Prostate gland (tissue), 2 donors: ENCODE measurements at regions not wholly inside any gene's neighbourhood (a gene's known extent, or its start where the extent isn't known, plus 50 kb on each side); places are given as distances from the start of the nearest gene placed in this dataset.

Experiments used
- DNase-seq: peaks from one replicate; pipeline ENCODE4 v3.0.0-alpha.2; 2019; ENCODE audit warnings: low spot score
- H3K27ac ChIP-seq, 2 donors: fragments of 200-600 bp; sonication (generic); 2 replicates each; pipeline ENCODE4 v1.5.1; 2017 to 2019
- H3K27me3 ChIP-seq: fragments of 200-600 bp; sonication (generic); replicated peaks from 2 replicates; pipeline ENCODE4 v1.5.1; 2019; ENCODE audit not compliant: insufficient read depth
- H3K36me3 ChIP-seq, 2 donors: fragments of 200-600 bp; sonication (generic); 1 replicate in 1 of 2; 2 replicates in 1 of 2; pipeline versions ENCODE4 v1.5.1 to v1.8.1; 2017 to 2019
- H3K4me1 ChIP-seq: fragments of 200-600 bp; sonication (generic); replicated peaks from 2 replicates; pipeline ENCODE4 v1.5.1; 2019
- H3K4me3 ChIP-seq, 2 donors: fragments of 200-600 bp; sonication (generic); 2 replicates each; pipeline ENCODE4 v1.5.1; 2017 to 2019
- H3K9me3 ChIP-seq: fragments of 200-600 bp; sonication (generic); 2 replicates; pipeline ENCODE4 v1.5.1; 2017
- CTCF ChIP-seq, 4 experiments: fragments of 200-600 bp in 2 of 4; fragments of 450-650 bp in 2 of 4; sonication (generic) in 2 of 4; IDR thresholded peaks; 1 replicate in 3 of 4; 2 replicates in 1 of 4; pipeline ENCODE4 v1.5.1; 2016 to 2019; ENCODE audit warnings: antibody characterized with exemption in 4 of 4, mild to moderate bottlenecking in 2 of 4, moderate library complexity in 2 of 4
- POLR2A ChIP-seq: fragments of 450-650 bp; IDR thresholded peaks from one replicate; pipeline ENCODE4 v1.6.1; 2016; ENCODE audit warnings: antibody characterized with exemption, mild to moderate bottlenecking
- POLR2AphosphoS5 ChIP-seq: sonication (generic); formaldehyde crosslinking; IDR thresholded peaks from one replicate; pipeline ENCODE4 v1.6.1; 2017; ENCODE audit warnings: antibody characterized with exemption
- WGBS: methylation state at CpG from one replicate; pipeline ENCODE4 v1.1.5; 2018; 5-methylcytosine and 5-hydroxymethylcytosine counted together
- intact Hi-C: fragments of 100-400 bp; cut with DNase I; formaldehyde crosslinking; loops from one replicate; pipeline ENCODE4 v1.14.2; 2022

GRCh38 chr16:65500919-65501318, 379.1 kb upstream of the CDH11 start:
- H3K9me3 ChIP-seq: no peaks in the 10 kb centered on the region
- no peaks in the 10 kb centered on the region for H3K27me3 ChIP-seq
- intact Hi-C loops: no loop called here

GRCh38 chr16:65500007-65500406, 378.1 kb upstream of the CDH11 start:
- Histone ChIP-seq H3K27me3 (no peaks in the 10 kb centered on the region), H3K4me1 (no peaks in the 10 kb centered on the region), H3K9me3 (no peaks in the 10 kb centered on the region), H3K36me3 (no peaks in the 10 kb centered on the region), H3K4me3 (no peak overlapping the region), H3K27ac (no peak overlapping the region)
- TF ChIP-seq CTCF (IDR thresholded peaks at IDR 0.05) (no peak), POLR2A (no peak)
- 75% methylated on average over 2 of the region's 2 CpGs for WGBS
- no peak for DNase-seq
- intact Hi-C loops: no loop called here

More at GRCh38 chr16:65500919-65501318, 379.1 kb upstream of the CDH11 start:
- Histone ChIP-seq H3K4me3 (no peak overlapping the region), H3K27ac (no peak overlapping the region), H3K4me1 (no peaks in the 10 kb centered on the region), H3K36me3 (no peaks in the 10 kb centered on the region)
- TF ChIP-seq POLR2AphosphoS5 (no peak), CTCF (IDR thresholded peaks at IDR 0.05) (no peak), POLR2A (no peak)
- no peak for DNase-seq
- 96% methylated on average over 1 of the region's 1 CpG for whole genome bisulfite sequencing

- no peak for TF ChIP-seq POLR2A
- no peak for TF ChIP-seq POLR2AphosphoS5
- no peak for TF ChIP-seq CTCF (IDR thresholded peaks at IDR 0.05)
- H3K4me1 ChIP-seq: no peaks in the 10 kb centered on the region
- no peaks in the 10 kb centered on the region for H3K27me3 ChIP-seq
- no peak overlapping the region for H3K27ac ChIP-seq
- no peak overlapping the region for H3K4me3 ChIP-seq
- WGBS: 94% methylated on average over 1 of the region's 1 CpG
- intact Hi-C loops: no loop called here
- no peaks in the 10 kb centered on the region for H3K9me3 ChIP-seq
- no peak for DNase-seq
- no peaks in the 10 kb centered on the region for H3K36me3 ChIP-seq
Observed at GRCh38 chr16:65499566-65499965, 377.7 kb upstream of the CDH11 start.

GRCh38 chr16:65497571-65497970, 375.7 kb upstream of the CDH11 start:
- TF ChIP-seq CTCF (IDR thresholded peaks at IDR 0.05) (no peak), POLR2A (no peak), POLR2AphosphoS5 (no peak)
- Histone ChIP-seq H3K36me3 (no peaks in the 10 kb centered on the region), H3K27ac (no peak overlapping the region), H3K4me1 (no peaks in the 10 kb centered on the region), H3K4me3 (no peak overlapping the region), H3K9me3 (no peaks in the 10 kb centered on the region), H3K27me3 (no peaks in the 10 kb centered on the region)
- intact Hi-C loops: no loop called here
- 39% methylated on average over 6 of the region's 6 CpGs for WGBS
- DNase-seq: no peak

- 57% methylated on average over 3 of the region's 3 CpGs for WGBS
- intact Hi-C loops: no loop called here
- no peak for DNase-seq
Observed at GRCh38 chr16:65495106-65495505, 373.2 kb upstream of the CDH11 start.

More at GRCh38 chr16:65495106-65495505, 373.2 kb upstream of the CDH11 start:
- Histone ChIP-seq H3K27ac (no peak overlapping the region), H3K9me3 (no peaks in the 10 kb centered on the region), H3K4me1 (no peaks in the 10 kb centered on the region), H3K36me3 (no peaks in the 10 kb centered on the region), H3K27me3 (no peaks in the 10 kb centered on the region), H3K4me3 (no peak overlapping the region)
- no peak for TF ChIP-seq POLR2AphosphoS5
- no peak for TF ChIP-seq POLR2A
- no peak for TF ChIP-seq CTCF (IDR thresholded peaks at IDR 0.05)
